NT2/D1 (cell line): ENCODE measurements at regions not wholly inside any gene's neighbourhood (a gene's known extent, or its start where the extent isn't known, plus 50 kb on each side); places are given as distances from the start of the nearest gene placed in this dataset.

Experiments used
- SUZ12 ChIP-seq: IDR thresholded peaks from 2 replicates; pipeline ENCODE4 v1.6.1; 2011; ENCODE audit not compliant: insufficient read length, insufficient read depth; ENCODE audit errors: extremely low read depth
- ZNF274 ChIP-seq: IDR thresholded peaks from 2 replicates; pipeline ENCODE4 v1.6.1; 2011; ENCODE audit warnings: mild to moderate bottlenecking, low read depth, low read length

DNA sequence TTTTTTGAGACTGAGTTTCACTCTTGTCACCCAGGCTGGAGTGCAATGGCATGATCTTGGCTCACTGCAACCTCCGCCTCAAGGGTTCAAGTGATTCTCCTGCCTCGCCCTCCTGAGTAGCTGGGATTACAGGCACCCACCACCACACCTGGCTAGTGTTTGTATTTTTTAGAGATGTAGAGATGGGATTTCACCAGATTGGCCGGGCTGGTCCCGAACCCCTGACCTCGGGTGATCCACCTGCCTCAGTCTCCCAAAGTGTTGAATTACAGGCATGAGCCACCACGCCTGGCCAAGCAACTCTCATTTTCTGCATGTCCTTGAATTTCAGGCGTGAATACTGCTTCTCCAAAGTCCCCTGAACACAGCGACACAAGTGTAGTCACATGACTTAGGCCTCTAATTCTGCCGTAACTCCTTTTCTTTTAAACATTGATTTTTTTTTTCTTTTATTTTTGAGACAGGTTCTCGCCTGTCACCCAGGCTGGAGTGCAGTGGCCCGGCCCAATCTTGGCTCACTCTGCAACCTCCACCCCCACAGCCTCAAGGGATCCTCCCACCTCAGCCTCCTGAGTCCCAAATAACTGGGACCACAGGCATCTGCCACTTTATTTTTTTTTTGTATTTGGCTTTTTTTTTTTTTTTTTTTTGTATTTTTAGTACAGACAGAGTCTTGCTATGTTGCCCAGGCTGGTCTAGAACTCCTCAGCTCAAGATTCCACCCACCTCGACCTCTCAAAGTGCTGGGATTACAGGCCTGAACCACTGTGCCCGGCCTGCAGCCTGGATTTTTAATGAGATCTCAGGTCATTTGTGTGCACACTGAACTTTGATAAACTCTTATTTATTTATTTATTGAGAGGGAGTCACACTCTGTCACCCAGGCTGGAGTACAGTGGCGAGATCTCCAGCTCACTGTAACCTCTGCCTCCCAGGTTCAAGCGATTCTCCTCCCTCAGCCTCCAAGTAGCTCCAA is 124.6 kb downstream of the KCNJ18 start:
- TF ChIP-seq SUZ12, result no peak
- no peak for TF ChIP-seq ZNF274
